ENCODE measurements at regions not wholly inside any gene's neighbourhood (a gene's known extent, or its start where the extent isn't known, plus 50 kb on each side); places are given as distances from the start of the nearest gene placed in this dataset.

DNA sequence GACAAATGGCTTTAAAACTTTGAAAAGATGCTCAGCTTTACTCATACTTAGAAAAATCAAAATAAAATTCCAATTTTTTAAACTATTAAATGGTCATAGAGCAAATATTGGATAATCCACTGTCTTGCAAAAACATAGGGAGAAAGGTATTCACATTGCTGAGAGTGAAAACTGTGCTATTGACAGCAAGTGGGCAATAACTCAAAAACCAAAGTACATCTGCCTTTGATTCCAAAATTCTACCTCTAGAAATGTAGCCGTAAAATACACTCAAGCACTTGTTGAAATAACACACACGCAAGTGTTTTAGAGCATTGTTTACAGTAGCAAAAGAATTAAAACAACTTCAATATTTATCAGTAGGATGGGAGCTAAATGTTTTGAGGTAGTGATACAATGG lies 210.6 kb upstream of the HS3ST3A1 start:
- H3K4me1 ChIP-seq = no peaks in the 10 kb centered on the region
- DNase-seq = no peak
- no peak overlapping the region for H3K27ac ChIP-seq
- no peaks in the 10 kb centered on the region for H3K27me3 ChIP-seq
- intact Hi-C loops (cut with DNase I) = no loop called here
- no peak overlapping the region for H3K4me3 ChIP-seq (replicated peaks in 1 of 3)
- no peaks in the 10 kb centered on the region for H3K36me3 ChIP-seq
- WGBS, 2 donors = 46 to 56% methylated on average over 2 of the region's 2 CpGs
- H3K9me3 ChIP-seq = no peaks in the 10 kb centered on the region
- TF ChIP-seq, protein P1, sequence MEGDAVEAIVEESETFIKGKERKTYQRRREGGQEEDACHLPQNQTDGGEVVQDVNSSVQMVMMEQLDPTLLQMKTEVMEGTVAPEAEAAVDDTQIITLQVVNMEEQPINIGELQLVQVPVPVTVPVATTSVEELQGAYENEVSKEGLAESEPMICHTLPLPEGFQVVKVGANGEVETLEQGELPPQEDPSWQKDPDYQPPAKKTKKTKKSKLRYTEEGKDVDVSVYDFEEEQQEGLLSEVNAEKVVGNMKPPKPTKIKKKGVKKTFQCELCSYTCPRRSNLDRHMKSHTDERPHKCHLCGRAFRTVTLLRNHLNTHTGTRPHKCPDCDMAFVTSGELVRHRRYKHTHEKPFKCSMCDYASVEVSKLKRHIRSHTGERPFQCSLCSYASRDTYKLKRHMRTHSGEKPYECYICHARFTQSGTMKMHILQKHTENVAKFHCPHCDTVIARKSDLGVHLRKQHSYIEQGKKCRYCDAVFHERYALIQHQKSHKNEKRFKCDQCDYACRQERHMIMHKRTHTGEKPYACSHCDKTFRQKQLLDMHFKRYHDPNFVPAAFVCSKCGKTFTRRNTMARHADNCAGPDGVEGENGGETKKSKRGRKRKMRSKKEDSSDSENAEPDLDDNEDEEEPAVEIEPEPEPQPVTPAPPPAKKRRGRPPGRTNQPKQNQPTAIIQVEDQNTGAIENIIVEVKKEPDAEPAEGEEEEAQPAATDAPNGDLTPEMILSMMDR (IDR thresholded peaks at IDR 0.05) = no peak
- TF ChIP-seq POLR2A (IDR thresholded peaks at IDR 0.05) = no peak

DNA sequence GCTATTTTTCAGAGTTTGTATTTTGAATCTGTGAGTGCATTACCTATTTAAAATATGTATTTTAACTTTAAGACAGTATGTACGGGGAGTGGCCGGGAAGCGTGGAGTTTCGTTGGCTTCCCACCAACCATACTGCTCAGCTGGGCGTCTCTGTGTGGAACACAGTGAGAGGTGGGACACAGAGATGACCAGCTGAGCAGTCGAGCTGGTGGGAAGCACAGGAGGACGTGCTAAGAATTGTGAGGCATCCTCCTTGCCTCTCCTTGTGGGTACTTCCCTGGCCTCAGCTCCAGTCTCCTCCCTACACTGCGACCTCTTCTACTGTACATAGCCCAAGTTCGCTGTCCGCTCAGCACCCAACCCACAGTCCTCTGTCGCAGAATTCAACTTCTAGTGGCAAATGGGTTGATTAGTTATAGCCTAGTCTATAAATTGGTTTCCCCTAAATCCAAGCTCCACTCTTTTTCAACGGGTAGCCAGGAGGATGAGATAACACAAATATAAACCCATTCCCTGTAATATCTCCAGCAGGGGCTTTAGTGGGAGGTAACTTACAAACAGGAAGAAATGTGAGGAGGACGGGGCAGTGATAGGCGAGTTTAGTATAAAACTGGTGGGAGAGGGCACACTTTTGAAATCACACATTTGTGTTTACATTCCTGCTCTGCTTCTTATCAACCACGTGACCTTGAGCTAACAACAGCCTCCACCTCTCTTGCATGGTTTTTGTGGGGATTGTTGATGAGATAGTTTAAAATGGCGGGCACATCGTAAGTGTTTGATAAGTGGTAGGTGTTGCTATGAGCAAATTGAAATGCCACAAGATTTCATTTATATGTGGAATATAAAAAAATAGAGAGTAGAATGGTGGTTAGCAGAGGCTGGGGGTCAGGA lies 211.9 kb upstream of the HS3ST3A1 start:
- Histone ChIP-seq H3K4me1 (no peaks in the 10 kb centered on the region), H3K27me3 (no peaks in the 10 kb centered on the region), H3K36me3 (no peaks in the 10 kb centered on the region), H3K4me3 (replicated peaks in 1 of 3) (no peak overlapping the region), H3K27ac (no peak overlapping the region), H3K9me3 (no peaks in the 10 kb centered on the region)
- DNase-seq = no peak
- TF ChIP-seq, protein P1 (IDR thresholded peaks at IDR 0.05) = no peak
- TF ChIP-seq POLR2A (IDR thresholded peaks at IDR 0.05) = no peak
- 70 to 80% methylated on average over 17 of the region's 17 CpGs for WGBS, 2 donors
- intact Hi-C loops (cut with DNase I) = no loop called here

GRCh38 chr17:13822700-13823099 lies 221.0 kb upstream of the HS3ST3A1 start:
- H3K27ac ChIP-seq = no peak overlapping the region
- intact Hi-C loops (cut with DNase I) = no loop called here
- H3K36me3 ChIP-seq = no peaks in the 10 kb centered on the region
- DNase-seq = no peak
- no peaks in the 10 kb centered on the region for H3K27me3 ChIP-seq
- H3K9me3 ChIP-seq = no peaks in the 10 kb centered on the region
- WGBS, 2 donors = 73 to 76% methylated on average over 3 of the region's 3 CpGs
- no peaks in the 10 kb centered on the region for H3K4me1 ChIP-seq
- TF ChIP-seq, protein P1 (IDR thresholded peaks at IDR 0.05) = no peak
- no peak for TF ChIP-seq POLR2A (IDR thresholded peaks at IDR 0.05)
- no peak overlapping the region for H3K4me3 ChIP-seq (replicated peaks in 1 of 3)

- 50 to 83% methylated on average over 1 of the region's 1 CpG for WGBS, 2 donors
- Histone ChIP-seq H3K4me3 (replicated peaks in 1 of 3) (no peak overlapping the region), H3K4me1 (no peaks in the 10 kb centered on the region), H3K36me3 (no peaks in the 10 kb centered on the region), H3K27ac (no peak overlapping the region), H3K9me3 (no peaks in the 10 kb centered on the region), H3K27me3 (no peaks in the 10 kb centered on the region)
- intact Hi-C loops (cut with DNase I) = no loop called here
- no peak for TF ChIP-seq POLR2A (IDR thresholded peaks at IDR 0.05)
- TF ChIP-seq, protein P1 (IDR thresholded peaks at IDR 0.05) = no peak
- DNase-seq = no peak
Observed at GRCh38 chr17:13825526-13826040, 223.9 kb upstream of the HS3ST3A1 start.

DNA sequence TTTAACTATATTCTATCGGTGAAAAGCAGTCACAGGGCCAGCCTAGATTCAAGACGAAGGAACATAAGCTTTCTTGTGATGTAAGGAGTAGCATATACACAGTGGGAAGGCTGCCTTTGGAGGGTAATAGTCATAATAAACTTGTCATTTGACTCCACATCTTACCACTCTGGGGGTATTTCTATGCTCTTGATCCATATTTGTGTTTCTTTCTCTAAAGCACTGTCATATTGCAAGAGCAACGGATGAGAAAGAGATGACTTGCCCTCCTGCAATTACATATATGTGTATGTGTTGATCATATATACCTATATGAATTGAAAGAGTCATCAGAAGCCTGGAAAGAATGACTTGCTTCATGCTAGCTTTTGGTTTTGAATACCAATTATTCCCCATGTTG lies 225.4 kb upstream of the HS3ST3A1 start:
- Histone ChIP-seq H3K9me3 (no peaks in the 10 kb centered on the region), H3K4me1 (no peaks in the 10 kb centered on the region), H3K36me3 (no peaks in the 10 kb centered on the region), H3K27ac (no peak overlapping the region), H3K4me3 (replicated peaks in 1 of 3) (no peak overlapping the region), H3K27me3 (no peaks in the 10 kb centered on the region)
- TF ChIP-seq, protein P1 (IDR thresholded peaks at IDR 0.05) = no peak
- TF ChIP-seq POLR2A (IDR thresholded peaks at IDR 0.05) = no peak
- WGBS, 2 donors = 91 to 93% methylated on average over 3 of the region's 3 CpGs
- DNase-seq = no peak
- intact Hi-C loops (cut with DNase I) = no loop called here

Measured in thyroid gland (tissue), 4 donors.